Lung (tissue), 11 donors: ENCODE measurements at regions not wholly inside any gene's neighbourhood (a gene's known extent, or its start where the extent isn't known, plus 50 kb on each side); places are given as distances from the start of the nearest gene placed in this dataset.
"Not testable (repeated sequence)": the region's sequence is repeated elsewhere in the genome, so short reads cannot be mapped to it uniquely, and the experiment has no call there.

Experiments
- ATAC-seq: fragments of 200-7000 bp; cut with Tn5 transposase; one replicate; pipeline ENCODE4 v1.9.1; 2020; ENCODE audit warnings: moderate number of reproducible peaks; ENCODE audit not compliant: insufficient read depth, low FRiP score
- DNase-seq, 3 donors: peaks; one replicate each; pipeline ENCODE4 v3.0.0-alpha.2; 2013 to 2017
- H3K27ac ChIP-seq, 2 donors: one replicate each; pipeline ENCODE4 v1.5.1; 2013; ENCODE audit warnings: mild to moderate bottlenecking in 2 of 2, moderate library complexity in 2 of 2, control low read depth in 1 of 2, inconsistent platforms in 1 of 2, low read depth in 1 of 2, low read length in 1 of 2
- H3K27me3 ChIP-seq, 3 donors: one replicate each; pipeline ENCODE4 v1.5.1; 2013; ENCODE audit warnings: low read length in 2 of 3; ENCODE audit not compliant: control insufficient read depth in 3 of 3, insufficient read depth in 3 of 3
- H3K36me3 ChIP-seq, 4 donors: one replicate each; pipeline ENCODE4 v1.5.1; 2013; ENCODE audit warnings: low read length in 4 of 4, mild to moderate bottlenecking in 1 of 4, moderate library complexity in 1 of 4; ENCODE audit not compliant: control insufficient read depth in 4 of 4, insufficient read depth in 4 of 4
- H3K4me1 ChIP-seq, 5 donors: one replicate each; pipeline ENCODE4 v1.5.1; 2013; ENCODE audit warnings: low read length in 5 of 5, mild to moderate bottlenecking in 2 of 5, moderate library complexity in 1 of 5; ENCODE audit not compliant: control insufficient read depth in 5 of 5, insufficient read depth in 5 of 5
- H3K4me3 ChIP-seq: one replicate; pipeline ENCODE4 v1.5.1; 2013; ENCODE audit warnings: mild to moderate bottlenecking, control low read depth, moderate library complexity
- H3K9ac ChIP-seq, 2 donors: one replicate each; pipeline ENCODE4 v1.5.1; 2013; ENCODE audit warnings: low read length in 2 of 2, control low read depth in 1 of 2; ENCODE audit not compliant: insufficient read depth in 1 of 2
- H3K9me3 ChIP-seq, 4 donors: one replicate each; pipeline ENCODE4 v1.5.1; 2013; ENCODE audit warnings: low read length in 3 of 4, mild to moderate bottlenecking in 1 of 4, moderate library complexity in 1 of 4; ENCODE audit not compliant: control insufficient read depth in 4 of 4, insufficient read depth in 3 of 4
- WGBS, 2 donors: extraction: QIAGEN DNeasy Blood & Tissue Kit; methylation state at CpG; one replicate each; pipeline ENCODE4 v1.1.7; 2013; 5-methylcytosine and 5-hydroxymethylcytosine counted together
- TF ChIP-seq, protein P1 (sequence below): IDR thresholded peaks from 2 replicates; pipeline ENCODE4 v1.5.1; 2012; ENCODE audit warnings: mild to moderate bottlenecking; ENCODE audit errors: control extremely low read depth, extremely low read depth
- donor health status: control.
- donor health status: control.
- donor health status: Bipolar disorder and iron deficiency.
- donor health status: healthy.
- donor health status: DM: yes; HTN: yes; CAD: no.

- no peak overlapping the region for H3K4me3 ChIP-seq
- WGBS, 2 donors: 94 to 100% methylated on average over 1 of the region's 1 CpG
- H3K36me3 ChIP-seq: no peaks in the 10 kb centered on the region
Observed at GRCh38 chr15:37416103-37416502, 315.8 kb upstream of the MEIS2 start.

DNA sequence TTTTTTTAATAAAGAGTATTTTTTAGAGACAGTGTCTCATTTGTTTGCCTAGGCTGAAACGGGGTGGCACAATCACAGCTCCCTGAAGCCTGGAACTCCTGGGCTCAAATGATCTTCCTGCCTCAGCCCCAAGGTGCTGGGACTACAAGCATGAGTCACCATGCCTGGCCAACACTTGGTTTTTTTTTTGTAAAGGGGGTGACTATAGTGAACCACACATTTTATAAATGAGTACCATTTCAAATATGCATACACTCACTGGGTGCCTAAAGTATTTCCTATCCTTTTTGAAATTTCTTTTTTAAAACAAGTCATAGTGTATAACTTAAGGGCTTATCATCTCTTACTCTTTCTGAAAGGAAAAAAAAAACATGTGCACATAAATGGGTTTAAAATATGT lies 325.2 kb upstream of the MEIS2 start:
- DNase-seq (no peak), ATAC-seq (no peak)
- WGBS, 2 donors: 60 to 77% methylated on average over 1 of the region's 1 CpG

More at GRCh38 chr15:37416103-37416502, 315.8 kb upstream of the MEIS2 start:
- Histone ChIP-seq H3K4me1 (no peaks in the 10 kb centered on the region), H3K9me3 (peaks cover 0 to 6% (median 1%) of the 10 kb centered on the region in 4 donors), H3K9ac (no peak overlapping the region), H3K27ac (no peak overlapping the region), H3K27me3 (no peaks in the 10 kb centered on the region)
- ATAC-seq: no peak
- DNase-seq: no peak
- TF ChIP-seq, protein P1, sequence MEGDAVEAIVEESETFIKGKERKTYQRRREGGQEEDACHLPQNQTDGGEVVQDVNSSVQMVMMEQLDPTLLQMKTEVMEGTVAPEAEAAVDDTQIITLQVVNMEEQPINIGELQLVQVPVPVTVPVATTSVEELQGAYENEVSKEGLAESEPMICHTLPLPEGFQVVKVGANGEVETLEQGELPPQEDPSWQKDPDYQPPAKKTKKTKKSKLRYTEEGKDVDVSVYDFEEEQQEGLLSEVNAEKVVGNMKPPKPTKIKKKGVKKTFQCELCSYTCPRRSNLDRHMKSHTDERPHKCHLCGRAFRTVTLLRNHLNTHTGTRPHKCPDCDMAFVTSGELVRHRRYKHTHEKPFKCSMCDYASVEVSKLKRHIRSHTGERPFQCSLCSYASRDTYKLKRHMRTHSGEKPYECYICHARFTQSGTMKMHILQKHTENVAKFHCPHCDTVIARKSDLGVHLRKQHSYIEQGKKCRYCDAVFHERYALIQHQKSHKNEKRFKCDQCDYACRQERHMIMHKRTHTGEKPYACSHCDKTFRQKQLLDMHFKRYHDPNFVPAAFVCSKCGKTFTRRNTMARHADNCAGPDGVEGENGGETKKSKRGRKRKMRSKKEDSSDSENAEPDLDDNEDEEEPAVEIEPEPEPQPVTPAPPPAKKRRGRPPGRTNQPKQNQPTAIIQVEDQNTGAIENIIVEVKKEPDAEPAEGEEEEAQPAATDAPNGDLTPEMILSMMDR: no peak

GRCh38 chr15:37427393-37427792 lies 327.0 kb upstream of the MEIS2 start:
- not testable (repeated sequence) for H3K4me3 ChIP-seq, DNase-seq, H3K36me3 ChIP-seq, H3K9ac ChIP-seq, H3K27ac ChIP-seq, H3K9me3 ChIP-seq, ATAC-seq, H3K4me1 ChIP-seq, H3K27me3 ChIP-seq
- 80 to 84% methylated on average over 12 of the region's 12 CpGs for WGBS, 2 donors

More for the DNA sequence above, 325.2 kb upstream of the MEIS2 start:
- Histone ChIP-seq H3K36me3 (no peaks in the 10 kb centered on the region), H3K9me3 (no peaks in the 10 kb centered on the region), H3K4me1 (no peaks in the 10 kb centered on the region), H3K27ac (no peak overlapping the region), H3K27me3 (no peaks in the 10 kb centered on the region), H3K4me3 (no peak overlapping the region), H3K9ac (no peak overlapping the region)
- TF ChIP-seq, protein P1: no peak

GRCh38 chr15:37446921-37447320 lies 346.6 kb upstream of the MEIS2 start:
- no peaks in the 10 kb centered on the region for H3K27me3 ChIP-seq
- 95 to 96% methylated on average over 2 of the region's 2 CpGs for WGBS, 2 donors
- H3K36me3 ChIP-seq: no peaks in the 10 kb centered on the region
- H3K4me3 ChIP-seq: no peak overlapping the region
- TF ChIP-seq, protein P1: no peak
- H3K4me1 ChIP-seq: no peaks in the 10 kb centered on the region
- no peaks in the 10 kb centered on the region for H3K9me3 ChIP-seq
- DNase-seq: no peak
- H3K9ac ChIP-seq: no peak overlapping the region
- no peak overlapping the region for H3K27ac ChIP-seq
- no peak for ATAC-seq
